B cell (primary cell): ENCODE measurements at regions not wholly inside any gene's neighbourhood (a gene's known extent, or its start where the extent isn't known, plus 50 kb on each side); places are given as distances from the start of the nearest gene placed in this dataset.

Experiments
- ATAC-seq: fragments of 200-7000 bp; cut with Tn5 transposase; one replicate; pipeline ENCODE4 v1.10.0; 2021; ENCODE audit warnings: low read depth, mild to moderate bottlenecking, moderate number of reproducible peaks, moderate library complexity
- CTCF ChIA-PET: fragments of 350-600 bp; sonication (Branson Sonifier 250); formaldehyde crosslinking; loops from one replicate; lab custom pipeline; 2021; ENCODE audit warnings: antibody characterized with exemption, inconsistent platforms; lab: Charles Lee
- POLR2A ChIA-PET: fragments of 350-600 bp; sonication (Branson Sonifier 250); formaldehyde crosslinking; loops from one replicate; lab custom pipeline; 2021; ENCODE audit warnings: antibody characterized with exemption; lab: Charles Lee
- DNase-seq: peaks from one replicate; pipeline ENCODE4 v3.0.0; 2013
- H2AFZ ChIP-seq: 2 replicates; pipeline ENCODE4 v1.6.1; 2012; ENCODE audit warnings: mild to moderate bottlenecking, low read depth, low read length; ENCODE audit not compliant: insufficient read depth, poor library complexity, severe bottlenecking
- H3K27ac ChIP-seq, 2 donors: 1 replicate in 1 of 2; 2 replicates in 1 of 2; pipeline ENCODE4 v1.5.1; 2012 to 2013; ENCODE audit warnings: low read length in 2 of 2, mild to moderate bottlenecking in 2 of 2, moderate library complexity in 1 of 2
- H3K27me3 ChIP-seq, 4 experiments: fragments of 200-600 bp in 1 of 4; sonication (generic) in 1 of 4; replicated peaks in 1 of 4; 1 replicate in 2 of 4; 2 replicates in 2 of 4; pipeline versions ENCODE4 v1.6.1 to v1.7.0; 2013 to 2016; ENCODE audit warnings: low read length in 3 of 4, mild to moderate bottlenecking in 2 of 4, mixed read lengths in 1 of 4, moderate library complexity in 1 of 4; ENCODE audit not compliant: insufficient read depth in 4 of 4, control insufficient read depth in 3 of 4; ENCODE audit errors: control extremely low read depth in 1 of 4
- H3K36me3 ChIP-seq, 2 experiments: replicated peaks in 1 of 2; 1 replicate in 1 of 2; 2 replicates in 1 of 2; pipeline versions ENCODE4 v1.6.1 to v1.7.1; 2013; ENCODE audit warnings: low read length in 1 of 2; ENCODE audit not compliant: insufficient read depth in 2 of 2, control insufficient read depth in 1 of 2; ENCODE audit errors: control extremely low read depth in 1 of 2, extremely low read depth in 1 of 2
- H3K4me1 ChIP-seq, 2 donors: fragments of 200-600 bp in 1 of 2; sonication (generic) in 1 of 2; 1 replicate in 1 of 2; 2 replicates in 1 of 2; pipeline versions ENCODE4 v1.5.1 to v1.6.1; 2013 to 2017; ENCODE audit warnings: low read length in 2 of 2; ENCODE audit not compliant: control insufficient read depth in 2 of 2, insufficient read depth in 2 of 2
- H3K4me2 ChIP-seq: replicated peaks from 2 replicates; pipeline ENCODE3; 2012; ENCODE audit warnings: mild to moderate bottlenecking, low read depth, low read length; ENCODE audit not compliant: poor library complexity, severe bottlenecking
- H3K4me3 ChIP-seq, 5 experiments: fragments of 200-600 bp in 1 of 5; sonication (generic) in 1 of 5; 1 replicate in 3 of 5; 2 replicates in 2 of 5; pipeline versions ENCODE4 v1.5.1 to v1.7.0; 2011 to 2016; ENCODE audit warnings: low read length in 4 of 5, mild to moderate bottlenecking in 4 of 5, low read depth in 2 of 5, control low read depth in 1 of 5, moderate library complexity in 1 of 5; ENCODE audit not compliant: insufficient read depth in 1 of 5; ENCODE audit errors: control extremely low read depth in 1 of 5, extremely low read depth in 1 of 5
- H3K79me2 ChIP-seq: fragments of 200-600 bp; sonication (generic); one replicate; pipeline ENCODE4 v1.6.0; 2016; ENCODE audit warnings: low read length; ENCODE audit not compliant: control insufficient read depth, insufficient read depth
- H3K9ac ChIP-seq: fragments of 200-600 bp; sonication (generic); 2 replicates; pipeline ENCODE4 v1.6.1; 2017; ENCODE audit warnings: mild to moderate bottlenecking, low read length, moderate library complexity
- H3K9me3 ChIP-seq, 3 donors: one replicate each; pipeline versions ENCODE4 v1.6.1 to v1.7.1; 2013; ENCODE audit warnings: low read length in 2 of 3; ENCODE audit not compliant: control insufficient read depth in 2 of 3, insufficient read depth in 1 of 3; ENCODE audit errors: control extremely low read depth in 1 of 3
- H4K20me1 ChIP-seq: 2 replicates; pipeline ENCODE4 v1.6.0; 2012; ENCODE audit warnings: mild to moderate bottlenecking, low read length; ENCODE audit not compliant: insufficient read depth, control insufficient read depth, poor library complexity, severe bottlenecking
- H3K27ac Mint-ChIP-seq: one replicate; pipeline ENCODE4 v1.8.0; 2021; ENCODE audit warnings: mixed read lengths
- H3K27me3 Mint-ChIP-seq: one replicate; pipeline ENCODE4 v1.8.0; 2021; ENCODE audit warnings: mixed read lengths
- H3K4me1 Mint-ChIP-seq: one replicate; pipeline ENCODE4 v1.8.0; 2021; ENCODE audit warnings: mixed read lengths
- H3K4me3 Mint-ChIP-seq: one replicate; pipeline ENCODE4 v1.8.0; 2021; ENCODE audit warnings: mixed read lengths
- H3K9me3 Mint-ChIP-seq: one replicate; pipeline ENCODE4 v1.8.0; 2022; ENCODE audit warnings: mixed read lengths; ENCODE audit not compliant: insufficient read depth
- CTCF ChIP-seq: fragments of 200-600 bp; IDR thresholded peaks from one replicate; pipeline ENCODE4 v1.8.0; 2022; ENCODE audit warnings: antibody characterized with exemption, mild to moderate bottlenecking
- EZH2 ChIP-seq: IDR thresholded peaks from 2 replicates; pipeline ENCODE4 v1.6.1; 2012; ENCODE audit warnings: borderline replicate concordance, low read depth, mild to moderate bottlenecking, moderate library complexity, low read length; ENCODE audit not compliant: insufficient read depth, poor library complexity, severe bottlenecking
- WGBS: methylation state at CpG from one replicate; pipeline ENCODE4 v1.1.5; 2013; ENCODE audit warnings: missing lambda C conversion rate; ENCODE audit not compliant: insufficient coverage; 5-methylcytosine and 5-hydroxymethylcytosine counted together
- intact Hi-C: fragments of 100-400 bp; cut with micrococcal nuclease; formaldehyde crosslinking; loops from one replicate; pipeline ENCODE4 v1.10.0; 2022

DNA sequence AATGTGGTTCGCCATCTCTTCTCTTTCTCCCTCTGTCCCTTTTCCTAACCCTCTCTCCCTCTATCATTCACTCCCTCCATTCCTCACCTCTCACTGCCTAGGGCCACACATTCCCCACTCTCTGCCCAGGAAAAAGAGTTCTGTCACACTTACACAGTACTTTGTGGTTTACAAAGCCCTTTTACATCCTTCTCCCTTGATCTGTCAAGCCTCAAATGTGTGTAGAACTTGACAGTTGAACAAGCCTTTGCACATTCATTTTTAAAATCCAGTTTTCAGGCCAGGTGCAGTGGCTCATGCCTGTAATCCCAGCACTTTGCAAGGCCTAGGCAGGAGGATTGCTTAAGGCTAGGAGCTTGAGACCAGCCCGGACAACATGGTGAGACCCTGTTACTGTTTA, 156.3 kb downstream of the VSIG4 start:
- H3K4me3 ChIP-seq, result no peak overlapping the region
- no peak for ATAC-seq
- TF ChIP-seq EZH2 (no peak), CTCF (no peak)
- no peaks in the 10 kb centered on the region for H4K20me1 ChIP-seq
- no peaks in the 10 kb centered on the region for H3K36me3 ChIP-seq
- H3K4me1 ChIP-seq, result peaks cover 9% of the 10 kb centered on the region in 2 donors
- peaks cover 18% of the 10 kb centered on the region for H3K4me1 Mint-ChIP-seq
- H3K9me3 ChIP-seq, result no peaks in the 10 kb centered on the region
- H3K9me3 Mint-ChIP-seq, result no peaks in the 10 kb centered on the region
- H3K9ac ChIP-seq, result no peak overlapping the region
- CTCF ChIA-PET, result no interaction called here
- H3K79me2 ChIP-seq, result no peaks in the 10 kb centered on the region
- no peak for DNase-seq
- intact Hi-C loops, result no loop called here
- no peak overlapping the region for H3K4me3 Mint-ChIP-seq
- H2AFZ ChIP-seq, result no peak overlapping the region
- no peak overlapping the region for H3K4me2 ChIP-seq
- POLR2A ChIA-PET, result no interaction called here
- WGBS, result no CpG with 5 or more reads among the region's 2 CpGs
- H3K27ac ChIP-seq, result no peak overlapping the region
- no peaks in the 10 kb centered on the region for H3K27me3 Mint-ChIP-seq
- H3K27ac Mint-ChIP-seq, result no peak overlapping the region
- no peaks in the 10 kb centered on the region for H3K27me3 ChIP-seq

GRCh38 chrX:65879977-65880799, 159.7 kb downstream of the VSIG4 start:
- Histone ChIP-seq H4K20me1 (no peaks in the 10 kb centered on the region), H3K4me2 (no peak overlapping the region), H3K4me1 (no peaks in the 10 kb centered on the region), H3K27ac (no peak overlapping the region), H3K9ac (no peak overlapping the region), H3K27me3 (no peaks in the 10 kb centered on the region), H2AFZ (no peak overlapping the region), H3K79me2 (no peaks in the 10 kb centered on the region), H3K36me3 (no peaks in the 10 kb centered on the region), H3K4me3 (no peak overlapping the region), H3K9me3 (no peaks in the 10 kb centered on the region)
- no peak overlapping the region for H3K27ac Mint-ChIP-seq
- H3K27me3 Mint-ChIP-seq, result no peaks in the 10 kb centered on the region
- no peak overlapping the region for H3K4me3 Mint-ChIP-seq
- DNase-seq (no peak), ATAC-seq (no peak)
- CTCF ChIA-PET, result no interaction called here
- peaks cover 5% of the 10 kb centered on the region for H3K4me1 Mint-ChIP-seq
- no peak for TF ChIP-seq CTCF
- no peak for TF ChIP-seq EZH2
- peaks cover 3% of the 10 kb centered on the region for H3K9me3 Mint-ChIP-seq
- WGBS, result no CpG with 5 or more reads among the region's 1 CpG
- intact Hi-C loops, result no loop called here
- POLR2A ChIA-PET, result no interaction called here
